GM19324 (cell line): ENCODE measurements at regions not wholly inside any gene's neighbourhood (a gene's known extent, or its start where the extent isn't known, plus 50 kb on each side); places are given as distances from the start of the nearest gene placed in this dataset.

Experiments used
- ATAC-seq: cut with Tn5 transposase; IDR thresholded peaks from one replicate; pipeline ENCODE4 v1.9.1; 2021; ENCODE audit warnings: mild to moderate bottlenecking, moderate library complexity; ENCODE audit not compliant: unreplicated experiment, low FRiP score

DNA sequence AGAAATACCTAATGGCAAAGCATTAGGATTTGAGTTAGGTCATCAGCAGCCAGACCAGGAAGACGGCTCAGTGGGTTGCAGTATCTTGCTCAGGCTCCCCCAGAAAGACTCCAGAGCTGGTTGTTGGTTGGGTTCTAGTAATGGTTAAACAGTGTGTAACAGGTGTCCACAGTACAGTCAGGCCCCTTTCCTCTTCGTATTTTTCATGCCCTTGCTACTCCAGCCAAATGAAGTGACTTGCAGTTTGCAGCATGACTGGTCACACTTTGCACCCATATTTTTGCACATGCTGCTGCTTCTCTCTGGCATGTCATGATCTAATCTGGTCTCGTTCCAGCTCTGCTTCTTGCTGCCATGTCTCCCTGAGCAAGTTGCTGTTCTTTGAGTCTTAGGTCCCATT, 60.6 kb upstream of the TRPC7 start:
- ATAC-seq: no peak

- no peak for ATAC-seq
Observed at GRCh38 chr5:136424835-136425584, 59.7 kb upstream of the TRPC7 start.

- no peak for ATAC-seq
Observed at GRCh38 chr5:136423944-136424606, 58.7 kb upstream of the TRPC7 start.

DNA sequence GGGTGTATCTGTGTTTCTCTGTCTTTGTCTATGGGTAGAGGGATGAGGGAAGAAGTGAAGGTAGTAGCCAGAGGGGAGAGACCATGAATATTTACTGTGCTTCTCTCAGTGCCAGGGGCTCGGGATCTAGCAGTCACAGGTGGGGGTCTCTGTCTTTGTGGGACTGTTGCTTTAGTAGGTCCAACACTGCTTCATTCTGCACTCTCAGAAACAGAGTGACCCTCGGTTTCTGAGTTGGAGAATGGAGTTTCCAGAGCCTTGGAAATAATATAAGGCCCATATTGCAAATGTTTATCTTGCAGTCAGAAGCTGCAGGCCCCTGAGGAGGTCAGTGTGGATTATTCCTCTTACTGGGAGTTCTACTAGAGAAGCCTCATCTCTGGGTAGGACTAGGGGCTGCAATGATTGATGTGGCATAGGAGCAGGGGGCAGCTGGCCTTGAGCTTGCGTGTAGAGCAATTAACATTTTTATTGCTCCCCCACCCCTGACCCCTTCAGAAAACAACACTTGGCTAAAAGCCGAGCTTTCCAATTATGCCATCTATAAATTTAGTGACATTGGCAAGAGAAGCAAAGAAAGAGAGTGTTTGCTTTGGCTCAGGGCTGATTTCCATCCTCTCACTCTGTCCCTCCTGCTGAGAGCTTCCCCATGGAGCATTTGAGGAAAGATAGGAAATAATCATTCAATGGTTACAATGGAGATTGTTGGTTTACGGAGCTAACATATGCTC, 55.0 kb upstream of the TRPC7 start:
- no peak for ATAC-seq

- ATAC-seq: no peak
Observed at GRCh38 chr5:136418301-136418700, 53.0 kb upstream of the TRPC7 start.
